SK-N-SH treated with all-trans-retinoic acid at 6 μM for 48 hours (cell line): ENCODE measurements at regions not wholly inside any gene's neighbourhood (a gene's known extent, or its start where the extent isn't known, plus 50 kb on each side); places are given as distances from the start of the nearest gene placed in this dataset.

Experiments used
- ATAC-seq: fragments of 200-7000 bp; cut with Tn5 transposase; 3 replicates; pipeline ENCODE4 v1.9.1; 2020; ENCODE audit warnings: mild to moderate bottlenecking, moderate library complexity
- ARNTL ChIP-seq: fragments of 450-650 bp; formaldehyde crosslinking; IDR thresholded peaks from 2 replicates; pipeline ENCODE4 v1.5.0; 2020; ENCODE audit warnings: low read depth, mild to moderate bottlenecking, moderate library complexity, borderline replicate concordance
- BACH2 ChIP-seq: fragments of 250-450 bp; sonication (Bioruptor Pico); IDR thresholded peaks from 2 replicates; pipeline ENCODE4 v1.9.0; 2021; ENCODE audit warnings: mild to moderate bottlenecking, borderline replicate concordance
- CREB5 ChIP-seq: fragments of 250-450 bp; sonication (Bioruptor Pico); IDR thresholded peaks from 2 replicates; pipeline ENCODE4 v1.5.1; 2020; ENCODE audit warnings: low read depth, mild to moderate bottlenecking, moderate library complexity
- CSDC2 ChIP-seq: fragments of 250-450 bp; sonication (Bioruptor Pico); IDR thresholded peaks from 2 replicates; pipeline ENCODE4 v1.5.0; 2020; ENCODE audit warnings: mild to moderate bottlenecking, moderate library complexity
- CSRNP3 ChIP-seq: fragments of 250-450 bp; sonication (Bioruptor Pico); IDR thresholded peaks from 2 replicates; pipeline ENCODE4 v1.5.1; 2021; ENCODE audit warnings: mild to moderate bottlenecking, moderate library complexity
- ESRRG ChIP-seq: fragments of 250-450 bp; sonication (Bioruptor Pico); IDR thresholded peaks from 2 replicates; pipeline ENCODE4 v1.6.1; 2021; ENCODE audit warnings: mild to moderate bottlenecking
- GLIS3 ChIP-seq: fragments of 250-450 bp; sonication (Bioruptor Pico); IDR thresholded peaks from 2 replicates; pipeline ENCODE4 v1.5.0; 2020; ENCODE audit warnings: mild to moderate bottlenecking, moderate library complexity
- OSR1 ChIP-seq: fragments of 250-450 bp; sonication (Bioruptor Pico); IDR thresholded peaks from 2 replicates; pipeline ENCODE4 v1.8.0; 2022; ENCODE audit warnings: moderate library complexity, mild to moderate bottlenecking, inconsistent platforms
- PATZ1 ChIP-seq: fragments of 250-450 bp; sonication (Bioruptor Pico); IDR thresholded peaks from 2 replicates; pipeline ENCODE4 v1.8.0; 2020; ENCODE audit warnings: mild to moderate bottlenecking, moderate library complexity, borderline replicate concordance
- POU6F1 ChIP-seq: fragments of 250-450 bp; sonication (Bioruptor Pico); IDR thresholded peaks from 2 replicates; pipeline ENCODE4 v1.8.0; 2021; ENCODE audit warnings: low read depth, mild to moderate bottlenecking, moderate library complexity, borderline replicate concordance
- PPARA ChIP-seq: fragments of 250-450 bp; sonication (Bioruptor Pico); IDR thresholded peaks from 2 replicates; pipeline ENCODE4 v1.5.0; 2020; ENCODE audit warnings: mild to moderate bottlenecking, borderline replicate concordance
- RARB ChIP-seq: fragments of 250-450 bp; sonication (Bioruptor Pico); IDR thresholded peaks from 2 replicates; pipeline ENCODE4 v1.8.0; 2021; ENCODE audit warnings: mild to moderate bottlenecking, moderate library complexity
- SNAI2 ChIP-seq: fragments of 250-450 bp; sonication (Bioruptor Pico); IDR thresholded peaks from 2 replicates; pipeline ENCODE4 v1.5.0; 2020; ENCODE audit warnings: mild to moderate bottlenecking, moderate library complexity
- TCF4 ChIP-seq: fragments of 250-450 bp; sonication (Bioruptor Pico); IDR thresholded peaks from 2 replicates; pipeline ENCODE4 v1.8.0; 2021; ENCODE audit warnings: mild to moderate bottlenecking, moderate library complexity, borderline replicate concordance
- TOX ChIP-seq: fragments of 250-450 bp; sonication (Bioruptor Pico); IDR thresholded peaks from 2 replicates; pipeline ENCODE4 v1.8.0; 2021; ENCODE audit warnings: mild to moderate bottlenecking, moderate library complexity, borderline replicate concordance
- ZC3H10 ChIP-seq: fragments of 250-450 bp; sonication (Bioruptor Pico); IDR thresholded peaks from 2 replicates; pipeline ENCODE4 v1.5.1; 2021; ENCODE audit warnings: mild to moderate bottlenecking, moderate library complexity
- ZFP3 ChIP-seq: fragments of 250-450 bp; sonication (Bioruptor Pico); IDR thresholded peaks from 2 replicates; pipeline ENCODE4 v1.5.0; 2020; ENCODE audit warnings: mild to moderate bottlenecking, moderate library complexity
- ZFP30 ChIP-seq: fragments of 450-650 bp; formaldehyde crosslinking; IDR thresholded peaks from 2 replicates; pipeline ENCODE4 v1.5.0; 2022; ENCODE audit warnings: mild to moderate bottlenecking, moderate library complexity
- ZNF565 ChIP-seq: fragments of 450-650 bp; formaldehyde crosslinking; conservative IDR thresholded peaks from 2 replicates; pipeline ENCODE4 v1.5.0; 2020; ENCODE audit warnings: low read depth, mild to moderate bottlenecking, moderate library complexity
- ZNF70 ChIP-seq: fragments of 450-650 bp; formaldehyde crosslinking; IDR thresholded peaks from 2 replicates; pipeline ENCODE4 v1.5.0; 2020; ENCODE audit warnings: mild to moderate bottlenecking, moderate library complexity
- ZNF8 ChIP-seq: fragments of 450-650 bp; formaldehyde crosslinking; IDR thresholded peaks from 2 replicates; pipeline ENCODE4 v1.5.0; 2020; ENCODE audit warnings: mild to moderate bottlenecking, moderate library complexity

GRCh38 chr1:115499253-115499652 lies 142.5 kb upstream of the VANGL1 start:
- ATAC-seq: no peak
- TF ChIP-seq POU6F1 (CRISPR knock-in tag) (no peak), GLIS3 (no peak), ZC3H10 (CRISPR knock-in tag) (no peak), PPARA (CRISPR knock-in tag) (no peak), ZFP30 (no peak), ZNF565 (CRISPR knock-in tag) (no peak), CSDC2 (CRISPR knock-in tag) (no peak), ESRRG (CRISPR knock-in tag) (no peak), ZNF8 (no peak), ZFP3 (no peak)

- TF ChIP-seq OSR1 (no peak), TCF4 (CRISPR knock-in tag) (no peak), PATZ1 (CRISPR knock-in tag) (no peak), ZNF70 (no peak), ZFP30 (no peak), ESRRG (CRISPR knock-in tag) (no peak), BACH2 (CRISPR knock-in tag) (no peak), POU6F1 (CRISPR knock-in tag) (no peak), RARB (CRISPR knock-in tag) (no peak)
- TF ChIP-seq, all 23 proteins: peak for 0
- peak; percentile 76 for ATAC-seq
Measured at GRCh38 chr1:115496904-115497527, 144.8 kb upstream of the VANGL1 start.

GRCh38 chr1:115495625-115496024 lies 146.1 kb upstream of the VANGL1 start:
- TF ChIP-seq CSDC2 (CRISPR knock-in tag): no peak
- no peak for TF ChIP-seq ARNTL (CRISPR knock-in tag)
- no peak for TF ChIP-seq ZNF70
- no peak for TF ChIP-seq SNAI2 (CRISPR knock-in tag)
- no peak for TF ChIP-seq ZC3H10 (CRISPR knock-in tag)
- TF ChIP-seq ESRRG (CRISPR knock-in tag): no peak
- TF ChIP-seq POU6F1 (CRISPR knock-in tag): no peak
- no peak for TF ChIP-seq PATZ1 (CRISPR knock-in tag)
- TF ChIP-seq CREB5: no peak
- TF ChIP-seq BACH2 (CRISPR knock-in tag): no peak
- TF ChIP-seq TCF4 (CRISPR knock-in tag): no peak
- TF ChIP-seq ZNF565 (CRISPR knock-in tag): no peak
- TF ChIP-seq PPARA (CRISPR knock-in tag): no peak
- TF ChIP-seq ZFP3: no peak
- TF ChIP-seq CSRNP3 (CRISPR knock-in tag): no peak
- TF ChIP-seq TOX (CRISPR knock-in tag): no peak
- TF ChIP-seq ZFP30: no peak
- TF ChIP-seq ZNF8: no peak
- ATAC-seq: peak; percentile 79
